ENCODE measurements at regions not wholly inside any gene's neighbourhood (a gene's known extent, or its start where the extent isn't known, plus 50 kb on each side); places are given as distances from the start of the nearest gene placed in this dataset.

DNA sequence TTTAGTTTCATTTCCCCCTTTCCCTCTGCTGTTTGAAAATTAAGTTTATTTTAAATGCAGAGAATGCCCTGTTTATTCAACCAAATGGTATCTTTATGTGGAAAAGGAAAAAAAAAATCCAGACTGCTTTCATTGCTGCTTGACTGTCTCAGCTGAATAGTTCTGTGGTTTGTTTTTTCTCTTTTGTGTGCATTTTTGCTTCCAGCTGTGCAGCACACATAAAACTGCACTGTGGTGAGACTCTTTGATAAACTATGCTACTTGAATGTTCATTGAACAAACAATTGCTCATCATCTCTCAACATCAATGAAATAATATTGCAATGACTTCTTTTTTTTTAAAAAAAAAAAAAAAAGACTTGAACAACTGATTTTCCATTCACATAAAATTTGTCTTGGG lies 78.6 kb upstream of the GLI3 start:
- no peaks in the 10 kb centered on the region for H3K36me3 ChIP-seq (ENCODE audit: low read depth, missing control alignments)
- intact Hi-C loops (cut with DNase I; ENCODE audit: low total_unique reads): no loop called here
- DNase-seq: no peak
- H3K9me3 ChIP-seq: no peaks in the 10 kb centered on the region
- H3K4me3 ChIP-seq: no peak overlapping the region
- TF ChIP-seq POLR2A (IDR thresholded peaks at IDR 0.05): no peak
- TF ChIP-seq CTCF (IDR thresholded peaks at IDR 0.05): no peak
- no peaks in the 10 kb centered on the region for H3K4me1 ChIP-seq
- no peak overlapping the region for H3K27ac ChIP-seq
- no peaks in the 10 kb centered on the region for H3K27me3 ChIP-seq

DNA sequence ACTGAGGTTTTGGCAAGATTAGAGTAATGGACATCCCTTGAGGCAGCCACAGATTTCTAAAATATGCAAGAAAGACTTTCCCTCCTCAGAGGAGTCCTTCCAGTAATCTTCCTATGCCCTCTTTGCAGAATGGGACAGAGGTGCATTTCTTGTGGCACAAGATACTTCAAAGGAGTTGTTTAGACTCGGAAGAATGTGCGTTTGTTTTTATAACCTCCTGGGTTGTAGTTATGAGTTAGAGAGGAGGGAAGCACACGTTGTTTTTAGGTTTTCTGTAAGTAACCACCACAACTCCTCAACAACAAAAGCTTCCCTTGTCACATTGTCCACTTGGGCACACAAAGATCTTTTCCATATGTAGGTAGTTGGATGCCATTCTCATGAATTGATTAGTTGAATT lies 78.1 kb upstream of the GLI3 start:
- TF ChIP-seq POLR2A (IDR thresholded peaks at IDR 0.05): no peak
- TF ChIP-seq CTCF (IDR thresholded peaks at IDR 0.05): no peak
- Histone ChIP-seq H3K36me3 (ENCODE audit: low read depth, missing control alignments) (no peaks in the 10 kb centered on the region), H3K4me3 (no peak overlapping the region), H3K27me3 (no peaks in the 10 kb centered on the region), H3K9me3 (no peaks in the 10 kb centered on the region), H3K4me1 (no peaks in the 10 kb centered on the region), H3K27ac (no peak overlapping the region)
- no peak for DNase-seq
- 40 to 59% methylated on average over 3 of the region's 3 CpGs for WGBS, 2 donors
- intact Hi-C loops (cut with DNase I; ENCODE audit: low total_unique reads): no loop called here

DNA sequence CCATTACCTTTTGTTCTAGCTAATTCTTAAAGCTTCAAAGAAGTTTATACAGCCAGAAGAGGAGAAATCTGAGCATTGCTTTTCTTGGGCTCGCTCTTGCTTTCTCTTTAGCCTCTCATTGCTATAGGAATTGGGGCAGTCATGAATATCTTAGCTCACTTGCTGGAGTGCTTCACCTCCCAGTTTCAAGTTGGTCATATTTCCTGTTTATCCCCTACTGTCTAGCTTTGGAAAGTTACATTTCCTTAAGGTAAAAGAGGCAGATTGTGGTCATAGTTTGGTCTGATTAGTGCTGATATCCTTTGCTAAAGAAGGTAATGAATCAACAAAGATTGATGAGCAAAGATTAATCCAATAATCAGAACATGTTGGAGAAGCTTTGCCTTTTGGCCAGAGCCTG lies 77.7 kb upstream of the GLI3 start:
- WGBS, 2 donors: 79 to 97% methylated on average over 1 of the region's 1 CpG
- Histone ChIP-seq H3K4me3 (no peak overlapping the region), H3K4me1 (no peaks in the 10 kb centered on the region), H3K9me3 (no peaks in the 10 kb centered on the region), H3K27me3 (no peaks in the 10 kb centered on the region), H3K36me3 (ENCODE audit: low read depth, missing control alignments) (no peaks in the 10 kb centered on the region), H3K27ac (no peak overlapping the region)
- no peak for TF ChIP-seq CTCF (IDR thresholded peaks at IDR 0.05)
- TF ChIP-seq POLR2A (IDR thresholded peaks at IDR 0.05): no peak
- no peak for DNase-seq
- intact Hi-C loops (cut with DNase I; ENCODE audit: low total_unique reads): no loop called here

- H3K27me3 ChIP-seq: no peaks in the 10 kb centered on the region
- H3K36me3 ChIP-seq (ENCODE audit: low read depth, missing control alignments): no peaks in the 10 kb centered on the region
- H3K4me3 ChIP-seq: no peak overlapping the region
- intact Hi-C loops (cut with DNase I; ENCODE audit: low total_unique reads): no loop called here
- DNase-seq: no peak
- H3K4me1 ChIP-seq: no peaks in the 10 kb centered on the region
- H3K9me3 ChIP-seq: no peaks in the 10 kb centered on the region
- TF ChIP-seq POLR2A (IDR thresholded peaks at IDR 0.05): no peak
- no peak for TF ChIP-seq CTCF (IDR thresholded peaks at IDR 0.05)
- no peak overlapping the region for H3K27ac ChIP-seq
Measured at GRCh38 chr7:42311195-42311594, 74.2 kb upstream of the GLI3 start.

DNA sequence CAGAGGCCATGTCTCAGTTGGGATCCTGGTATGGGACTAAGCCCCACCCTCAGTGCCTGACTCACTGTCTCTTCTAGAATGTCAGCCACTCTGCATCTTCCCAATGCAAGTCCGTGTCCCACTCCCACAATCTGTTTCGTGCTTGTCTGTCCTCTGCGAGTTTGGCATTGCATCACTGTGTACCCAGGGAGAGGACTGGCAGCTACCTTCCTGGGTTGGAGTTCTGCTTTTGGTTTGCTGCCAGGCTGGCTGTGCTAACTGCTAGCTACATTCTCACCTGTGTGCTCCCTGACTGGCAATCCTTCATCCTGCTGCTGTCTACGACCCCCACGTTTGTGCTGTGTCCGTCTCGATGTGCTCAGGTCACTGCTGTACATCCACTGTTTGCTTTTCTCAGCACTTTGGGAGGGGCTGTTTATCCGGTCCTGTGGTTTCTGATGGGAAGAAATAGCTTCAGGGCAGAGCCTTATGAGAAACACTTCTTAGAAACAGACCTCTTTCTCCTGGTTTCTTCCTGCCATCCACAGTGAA lies 56.0 kb upstream of the GLI3 start:
- no peak overlapping the region for H3K27ac ChIP-seq
- H3K36me3 ChIP-seq (ENCODE audit: low read depth, missing control alignments): no peaks in the 10 kb centered on the region
- TF ChIP-seq CTCF (IDR thresholded peaks at IDR 0.05): no peak
- no peak for TF ChIP-seq POLR2A (IDR thresholded peaks at IDR 0.05)
- no peak overlapping the region for H3K4me3 ChIP-seq
- no peaks in the 10 kb centered on the region for H3K4me1 ChIP-seq
- WGBS, 2 donors: 75 to 80% methylated on average over 8 of the region's 8 CpGs
- H3K27me3 ChIP-seq: no peaks in the 10 kb centered on the region
- intact Hi-C loops (cut with DNase I; ENCODE audit: low total_unique reads): no loop called here
- no peak for DNase-seq
- no peaks in the 10 kb centered on the region for H3K9me3 ChIP-seq
